ACC112 (cell line): ENCODE measurements at regions not wholly inside any gene's neighbourhood (a gene's known extent, or its start where the extent isn't known, plus 50 kb on each side); places are given as distances from the start of the nearest gene placed in this dataset.

Source experiments
- H2AFZ ChIP-seq: fragments of 200-600 bp; sonication (generic); one replicate; pipeline ENCODE4 v1.6.0; 2017; ENCODE audit warnings: antibody characterized with exemption, low read length; ENCODE audit not compliant: unreplicated experiment
- H3K27ac ChIP-seq: fragments of 200-600 bp; sonication (generic); 2 replicates; pipeline ENCODE4 v1.5.1; 2014; ENCODE audit warnings: low read depth, mild to moderate bottlenecking, antibody characterized with exemption, low read length, moderate library complexity
- H3K27me3 ChIP-seq: fragments of 200-600 bp; sonication (generic); 2 replicates; pipeline ENCODE4 v1.6.1; 2014; ENCODE audit warnings: mild to moderate bottlenecking, antibody characterized with exemption, low read length, moderate library complexity, mixed read lengths; ENCODE audit not compliant: insufficient read depth
- H3K36me3 ChIP-seq: fragments of 200-600 bp; sonication (generic); 2 replicates; pipeline ENCODE4 v1.6.1; 2016; ENCODE audit warnings: mild to moderate bottlenecking, antibody characterized with exemption, low read length, moderate library complexity, mixed read lengths; ENCODE audit not compliant: insufficient read depth
- H3K4me1 ChIP-seq: fragments of 200-600 bp; sonication (generic); one replicate; pipeline ENCODE4 v1.6.1; 2016; ENCODE audit warnings: low read length, mixed read lengths; ENCODE audit not compliant: insufficient read depth, unreplicated experiment, control insufficient read depth
- H3K4me3 ChIP-seq: fragments of 200-600 bp; sonication (generic); 2 replicates; pipeline ENCODE4 v1.5.1; 2014; ENCODE audit warnings: mild to moderate bottlenecking, low read depth, low read length
- H3K79me2 ChIP-seq: fragments of 200-600 bp; sonication (generic); one replicate; pipeline ENCODE4 v1.6.0; 2016; ENCODE audit warnings: low read length; ENCODE audit not compliant: control insufficient read depth, unreplicated experiment, insufficient read depth

- Histone ChIP-seq H3K27me3 (no peaks in the 10 kb centered on the region), H3K4me3 (no peak overlapping the region), H3K4me1 (no peaks in the 10 kb centered on the region), H3K36me3 (no peaks in the 10 kb centered on the region), H3K79me2 (no peaks in the 10 kb centered on the region), H3K27ac (no peak overlapping the region), H2AFZ (no peak overlapping the region)
Measured at GRCh38 chr5:164672931-164673694, 1167.7 kb downstream of the MAT2B start.

- Histone ChIP-seq H3K27ac (no peak overlapping the region), H3K36me3 (no peaks in the 10 kb centered on the region), H3K4me3 (no peak overlapping the region), H3K79me2 (no peaks in the 10 kb centered on the region), H3K27me3 (no peaks in the 10 kb centered on the region), H2AFZ (no peak overlapping the region), H3K4me1 (no peaks in the 10 kb centered on the region)
Measured at GRCh38 chr5:164679461-164679860, 1174.0 kb downstream of the MAT2B start.

DNA sequence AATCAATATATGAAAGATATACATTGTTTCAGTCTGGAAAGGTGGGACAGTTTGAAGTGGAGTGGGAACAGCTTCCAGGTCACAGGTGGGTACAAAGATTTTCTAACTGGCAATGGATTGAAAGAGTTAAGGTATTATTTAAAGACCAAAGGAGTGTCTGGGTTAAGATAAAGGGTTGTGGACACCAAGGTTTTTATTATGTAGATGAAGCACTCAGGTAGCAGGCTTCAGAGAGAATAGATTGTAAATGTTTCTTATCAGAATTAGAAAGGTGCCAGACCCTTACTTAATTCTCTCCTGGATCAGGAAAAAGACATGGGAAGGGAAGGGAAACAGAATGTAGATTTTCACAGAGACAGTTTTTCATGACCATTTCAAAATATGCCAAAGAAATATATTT is 1174.8 kb downstream of the MAT2B start:
- Histone ChIP-seq H2AFZ (no peak overlapping the region), H3K79me2 (no peaks in the 10 kb centered on the region), H3K27me3 (no peaks in the 10 kb centered on the region), H3K4me3 (no peak overlapping the region), H3K27ac (no peak overlapping the region), H3K4me1 (no peaks in the 10 kb centered on the region), H3K36me3 (no peaks in the 10 kb centered on the region)

DNA sequence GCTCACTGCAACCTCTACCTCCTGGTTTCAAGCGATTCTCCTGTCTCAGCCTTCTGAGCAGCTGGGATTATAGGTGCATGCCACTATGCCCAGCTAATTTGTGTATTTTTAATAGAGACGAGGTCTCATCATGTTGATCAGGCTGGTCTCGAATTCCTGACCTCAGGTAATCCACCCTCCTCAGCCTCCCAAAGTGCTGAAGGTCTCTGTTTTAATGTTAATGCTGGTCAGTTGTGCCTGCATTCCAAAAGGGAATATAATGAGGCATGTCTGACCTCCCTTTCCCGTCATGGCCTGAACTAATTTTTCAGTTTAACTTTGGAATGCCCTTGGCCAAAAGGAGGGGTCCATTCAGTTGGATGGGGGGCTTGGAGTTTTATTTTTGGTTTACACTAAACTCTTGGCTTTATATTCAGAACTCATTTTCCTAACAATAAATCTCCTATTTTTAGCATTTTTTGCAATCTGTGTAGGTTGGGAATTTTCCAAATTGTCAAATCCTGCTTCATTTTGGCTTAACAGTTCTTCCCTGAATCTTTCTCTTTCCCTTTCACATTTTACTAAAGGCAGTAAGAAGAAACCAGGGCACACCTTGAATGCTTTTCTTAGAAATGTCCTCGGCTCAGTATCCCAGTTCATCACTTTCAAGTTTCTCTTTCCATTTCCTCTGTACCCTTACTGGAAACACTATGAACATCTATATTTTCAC is 1175.5 kb downstream of the MAT2B start:
- H2AFZ ChIP-seq: no peak overlapping the region
- H3K4me3 ChIP-seq: no peak overlapping the region
- no peaks in the 10 kb centered on the region for H3K36me3 ChIP-seq
- H3K79me2 ChIP-seq: no peaks in the 10 kb centered on the region
- H3K27me3 ChIP-seq: no peaks in the 10 kb centered on the region
- no peaks in the 10 kb centered on the region for H3K4me1 ChIP-seq
- H3K27ac ChIP-seq: no peak overlapping the region

DNA sequence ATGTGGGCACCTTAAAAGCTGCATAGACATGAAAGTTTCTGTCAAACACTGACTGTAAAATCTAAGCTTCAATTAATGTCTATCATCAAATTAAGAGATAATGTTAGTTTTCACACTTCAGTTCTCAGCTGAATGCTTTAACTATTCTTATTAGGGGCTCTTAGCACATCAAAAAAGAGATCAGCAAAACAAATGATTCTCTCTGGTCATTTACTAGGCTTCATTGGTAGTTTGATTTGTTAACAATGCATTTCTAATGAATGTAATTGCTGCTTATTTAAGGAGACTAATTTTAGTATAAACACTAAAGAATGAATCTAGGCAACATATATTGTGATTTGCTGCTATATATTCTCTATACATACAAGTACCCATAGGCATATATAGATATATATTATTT is 1182.0 kb downstream of the MAT2B start:
- Histone ChIP-seq H3K4me1 (no peaks in the 10 kb centered on the region), H3K27me3 (no peaks in the 10 kb centered on the region), H3K79me2 (no peaks in the 10 kb centered on the region), H2AFZ (no peak overlapping the region), H3K36me3 (no peaks in the 10 kb centered on the region), H3K4me3 (no peak overlapping the region), H3K27ac (no peak overlapping the region)

DNA sequence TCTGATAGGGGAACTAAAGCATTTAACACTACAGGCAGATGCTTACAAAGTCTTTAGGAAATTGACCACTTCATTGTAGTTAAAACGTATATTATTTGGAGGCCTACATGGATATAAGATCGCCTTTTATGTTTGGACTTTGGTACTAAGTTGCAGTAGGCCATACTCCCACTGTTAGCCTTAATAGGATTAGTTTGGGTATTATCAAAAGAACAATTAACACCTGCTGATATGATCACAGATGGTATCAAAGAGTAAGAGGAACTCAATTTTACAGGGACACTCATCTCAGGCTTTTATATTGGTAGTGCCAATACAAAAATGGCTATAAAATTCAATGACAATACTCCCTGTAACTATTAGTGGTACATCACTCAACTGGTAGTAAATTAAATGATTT is 1183.0 kb downstream of the MAT2B start:
- H2AFZ ChIP-seq: no peak overlapping the region
- H3K27ac ChIP-seq: no peak overlapping the region
- no peaks in the 10 kb centered on the region for H3K36me3 ChIP-seq
- no peaks in the 10 kb centered on the region for H3K27me3 ChIP-seq
- no peaks in the 10 kb centered on the region for H3K79me2 ChIP-seq
- no peak overlapping the region for H3K4me3 ChIP-seq
- no peaks in the 10 kb centered on the region for H3K4me1 ChIP-seq

DNA sequence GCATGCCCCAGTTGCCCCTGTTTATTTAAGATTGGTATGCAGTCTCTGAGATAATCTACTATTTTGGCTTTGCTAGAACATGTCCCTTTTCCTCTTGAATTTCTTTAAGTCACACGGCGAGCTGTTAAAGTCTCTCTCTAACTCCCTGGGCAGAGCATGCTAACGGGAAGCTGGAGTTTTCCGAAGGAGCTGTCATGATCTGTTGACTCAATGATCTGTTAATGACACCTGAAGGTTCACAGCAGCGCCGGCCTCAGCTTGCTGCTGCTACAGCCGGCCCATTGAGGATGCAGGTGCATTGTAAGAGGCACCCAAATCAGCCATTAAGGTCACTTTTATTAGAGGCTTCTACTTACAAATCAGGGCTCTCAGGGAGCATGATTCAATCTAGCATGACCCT is 1203.4 kb downstream of the MAT2B start:
- H3K36me3 ChIP-seq: no peaks in the 10 kb centered on the region

DNA sequence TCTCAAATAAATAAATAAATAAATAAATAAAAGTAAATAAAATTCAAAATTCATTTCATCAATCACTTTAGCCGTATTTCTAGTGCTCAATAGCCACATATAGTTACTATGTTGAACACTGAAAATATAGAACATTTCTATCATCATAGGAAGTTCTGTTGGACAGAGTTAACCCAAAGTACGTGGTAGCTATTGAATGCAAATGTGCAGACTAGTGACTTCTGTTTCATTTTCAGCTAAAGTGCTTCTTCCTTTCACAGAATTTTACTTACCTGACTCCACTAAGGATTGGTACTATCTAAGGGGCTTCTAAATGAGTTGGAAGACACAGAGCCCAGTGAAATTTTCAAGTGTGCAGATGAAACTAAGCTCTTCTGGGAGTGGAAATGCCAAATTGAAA is 1208.3 kb downstream of the MAT2B start:
- H3K4me3 ChIP-seq: no peak overlapping the region
- H3K36me3 ChIP-seq: no peaks in the 10 kb centered on the region
- no peak overlapping the region for H2AFZ ChIP-seq
- H3K27ac ChIP-seq: no peak overlapping the region
- H3K27me3 ChIP-seq: no peaks in the 10 kb centered on the region
- H3K79me2 ChIP-seq: no peaks in the 10 kb centered on the region
- H3K4me1 ChIP-seq: no peaks in the 10 kb centered on the region

More for the DNA sequence above, 1203.4 kb downstream of the MAT2B start:
- Histone ChIP-seq H3K4me1 (no peaks in the 10 kb centered on the region), H3K79me2 (no peaks in the 10 kb centered on the region), H2AFZ (no peak overlapping the region), H3K27me3 (no peaks in the 10 kb centered on the region), H3K27ac (no peak overlapping the region), H3K4me3 (no peak overlapping the region)

DNA sequence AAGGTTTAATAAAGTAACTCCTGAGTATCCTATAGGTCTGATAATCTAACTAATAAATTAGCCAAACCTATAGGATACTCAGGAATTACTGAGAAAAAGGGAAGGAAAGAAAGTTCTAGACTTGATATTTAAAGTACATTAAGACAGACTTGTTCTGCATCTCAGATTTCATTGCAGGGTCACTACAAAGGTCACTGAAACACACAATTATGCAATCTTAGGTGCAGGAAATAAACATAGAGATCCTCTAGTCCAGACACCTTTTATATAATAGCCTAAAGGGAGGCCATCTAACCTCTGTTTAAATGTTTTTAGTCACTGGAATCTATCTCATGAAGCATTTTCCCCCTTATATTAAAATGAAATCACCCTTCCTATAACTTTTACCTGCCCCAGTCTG is 1215.7 kb downstream of the MAT2B start:
- H3K79me2 ChIP-seq: no peaks in the 10 kb centered on the region

DNA sequence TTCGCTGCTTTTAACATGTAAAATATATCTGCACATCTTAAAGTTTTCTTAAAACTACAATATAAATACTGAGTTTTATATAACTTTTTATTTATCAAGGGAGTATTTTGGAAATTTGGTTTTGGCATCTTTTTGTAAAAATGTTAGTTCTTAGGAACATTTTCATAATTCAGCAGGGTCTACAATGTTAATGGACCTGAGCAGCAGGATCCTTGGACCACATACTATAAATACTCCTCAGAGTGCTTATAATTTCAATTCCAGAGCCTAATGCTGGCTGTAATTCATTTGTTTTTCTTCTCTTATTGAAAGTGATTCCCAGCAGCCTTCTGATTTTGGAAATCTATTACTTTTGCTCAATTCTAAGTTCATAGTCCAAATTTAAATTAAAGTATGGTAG is 1216.2 kb downstream of the MAT2B start:
- Histone ChIP-seq H2AFZ (no peak overlapping the region), H3K4me3 (no peak overlapping the region), H3K79me2 (no peaks in the 10 kb centered on the region), H3K36me3 (no peaks in the 10 kb centered on the region), H3K4me1 (peaks cover 6% of the 10 kb centered on the region), H3K27ac (no peak overlapping the region), H3K27me3 (no peaks in the 10 kb centered on the region)

More for the DNA sequence above, 1215.7 kb downstream of the MAT2B start:
- Histone ChIP-seq H2AFZ (no peak overlapping the region), H3K4me1 (peaks cover 6% of the 10 kb centered on the region), H3K27ac (no peak overlapping the region), H3K27me3 (no peaks in the 10 kb centered on the region), H3K36me3 (no peaks in the 10 kb centered on the region), H3K4me3 (no peak overlapping the region)

GRCh38 chr5:164722702-164723101 is 1217.3 kb downstream of the MAT2B start:
- no peak overlapping the region for H3K27ac ChIP-seq
- H3K27me3 ChIP-seq: no peaks in the 10 kb centered on the region
- no peaks in the 10 kb centered on the region for H3K79me2 ChIP-seq
- no peaks in the 10 kb centered on the region for H3K36me3 ChIP-seq
- H3K4me1 ChIP-seq: peaks cover 6% of the 10 kb centered on the region
- H3K4me3 ChIP-seq: no peak overlapping the region
- H2AFZ ChIP-seq: no peak overlapping the region
